OCI-LY1 (cell line): ENCODE measurements at regions not wholly inside any gene's neighbourhood (a gene's known extent, or its start where the extent isn't known, plus 50 kb on each side); places are given as distances from the start of the nearest gene placed in this dataset.

ENCODE experiments used
- H2AFZ ChIP-seq: fragments of 200-600 bp; sonication (generic), shearing (Covaris generic); 2 replicates; pipeline ENCODE4 v1.6.0; 2014; ENCODE audit warnings: antibody characterized with exemption, mild to moderate bottlenecking, low read length
- H3F3A ChIP-seq: fragments of 200-600 bp; sonication (generic), shearing (Covaris generic); 2 replicates; pipeline ENCODE4 v1.6.0; 2014; ENCODE audit warnings: mild to moderate bottlenecking, antibody characterized with exemption, low read length, moderate library complexity; ENCODE audit not compliant: insufficient read depth
- H3K27ac ChIP-seq: fragments of 200-600 bp; sonication (generic); 2 replicates; pipeline ENCODE4 v1.5.1; 2014; ENCODE audit warnings: low read length, mixed run types, mild to moderate bottlenecking, low read depth; ENCODE audit not compliant: poor library complexity, severe bottlenecking
- H3K27me3 ChIP-seq: fragments of 200-600 bp; sonication (generic); 2 replicates; pipeline ENCODE4 v1.6.0; 2014; ENCODE audit warnings: antibody characterized with exemption, mild to moderate bottlenecking, low read length, moderate library complexity; ENCODE audit not compliant: insufficient read depth
- H3K36me3 ChIP-seq: fragments of 200-600 bp; sonication (generic); 2 replicates; pipeline ENCODE4 v1.6.1; 2014; ENCODE audit warnings: mild to moderate bottlenecking, antibody characterized with exemption, low read length, moderate library complexity, mixed read lengths; ENCODE audit not compliant: insufficient read depth
- H3K4me1 ChIP-seq: fragments of 200-600 bp; sonication (generic); 2 replicates; pipeline ENCODE4 v1.5.1; 2014; ENCODE audit warnings: mild to moderate bottlenecking, low read length, moderate library complexity; ENCODE audit not compliant: insufficient read depth, severe bottlenecking
- H3K4me2 ChIP-seq: fragments of 200-600 bp; sonication (generic), shearing (Covaris generic); 2 replicates; pipeline ENCODE4 v1.6.1; 2014; ENCODE audit warnings: low read length
- H3K4me3 ChIP-seq: fragments of 200-600 bp; sonication (generic); 2 replicates; pipeline ENCODE4 v1.5.1; 2014; ENCODE audit warnings: low read length, low read depth, mild to moderate bottlenecking, mixed read lengths; ENCODE audit not compliant: poor library complexity, severe bottlenecking
- H3K79me2 ChIP-seq: fragments of 200-600 bp; shearing (Covaris generic); 2 replicates; pipeline ENCODE4 v1.6.1; 2016; ENCODE audit warnings: mixed run types, low read length, mixed read lengths; ENCODE audit not compliant: insufficient read depth
- H3K9ac ChIP-seq: fragments of 200-600 bp; sonication (generic), shearing (Covaris generic); 2 replicates; pipeline ENCODE4 v1.6.1; 2014; ENCODE audit warnings: mild to moderate bottlenecking, low read length, mixed read lengths
- H3K9me2 ChIP-seq: fragments of 200-600 bp; sonication (generic), shearing (Covaris generic); 2 replicates; pipeline ENCODE4 v1.6.1; 2014; ENCODE audit warnings: low read depth, mild to moderate bottlenecking, low read length, mixed read lengths
- H3K9me3 ChIP-seq: fragments of 200-600 bp; shearing (Covaris generic); 2 replicates; pipeline ENCODE4 v1.6.1; 2014; ENCODE audit warnings: low read length, mixed read lengths
- H4K20me1 ChIP-seq: fragments of 200-600 bp; sonication (generic), shearing (Covaris generic); 2 replicates; pipeline ENCODE4 v1.6.0; 2016; ENCODE audit warnings: mild to moderate bottlenecking, low read length; ENCODE audit not compliant: insufficient read depth
- CTCF ChIP-seq: fragments of 200-600 bp; sonication (generic), shearing (Covaris generic); IDR thresholded peaks from 2 replicates; pipeline ENCODE4 v1.5.1; 2017; ENCODE audit warnings: mild to moderate bottlenecking, antibody characterized with exemption, low read length, moderate library complexity, mixed read lengths
- EZH2 ChIP-seq: fragments of 200-600 bp; sonication (generic), shearing (Covaris generic); IDR thresholded peaks from 2 replicates; pipeline ENCODE4 v1.8.0; 2017; ENCODE audit warnings: borderline replicate concordance, mixed run types, mild to moderate bottlenecking, antibody characterized with exemption, low read length, moderate library complexity, mixed read lengths

DNA sequence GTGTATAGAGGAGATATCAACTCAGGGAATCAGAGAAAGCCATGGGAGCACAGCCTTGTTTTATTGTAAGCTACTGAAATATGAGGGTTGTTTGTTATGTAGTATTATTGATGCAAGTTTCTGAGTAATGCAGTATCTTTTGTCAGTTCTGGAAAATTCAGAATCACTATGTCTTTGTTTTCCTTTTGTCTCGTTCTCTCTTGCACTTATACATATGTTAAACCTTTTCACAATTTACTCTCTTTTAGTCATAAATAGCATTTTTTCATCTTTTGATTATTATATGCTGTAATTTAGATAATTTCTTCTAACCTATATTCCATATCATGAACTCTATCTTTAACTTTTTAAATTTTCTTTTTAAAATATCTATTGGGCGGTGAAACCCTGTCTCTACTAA, 85.0 kb upstream of the COL3A1 start:
- Histone ChIP-seq H3F3A (no peaks in the 10 kb centered on the region), H3K79me2 (no peaks in the 10 kb centered on the region), H3K27me3 (no peaks in the 10 kb centered on the region), H3K4me1 (no peaks in the 10 kb centered on the region), H3K9ac (no peak overlapping the region), H2AFZ (no peak overlapping the region), H4K20me1 (no peaks in the 10 kb centered on the region), H3K36me3 (no peaks in the 10 kb centered on the region), H3K4me2 (no peak overlapping the region), H3K4me3 (no peak overlapping the region), H3K9me2 (no peaks in the 10 kb centered on the region), H3K9me3 (no peaks in the 10 kb centered on the region), H3K27ac (no peak overlapping the region)
- TF ChIP-seq CTCF (no peak), EZH2 (no peak)

DNA sequence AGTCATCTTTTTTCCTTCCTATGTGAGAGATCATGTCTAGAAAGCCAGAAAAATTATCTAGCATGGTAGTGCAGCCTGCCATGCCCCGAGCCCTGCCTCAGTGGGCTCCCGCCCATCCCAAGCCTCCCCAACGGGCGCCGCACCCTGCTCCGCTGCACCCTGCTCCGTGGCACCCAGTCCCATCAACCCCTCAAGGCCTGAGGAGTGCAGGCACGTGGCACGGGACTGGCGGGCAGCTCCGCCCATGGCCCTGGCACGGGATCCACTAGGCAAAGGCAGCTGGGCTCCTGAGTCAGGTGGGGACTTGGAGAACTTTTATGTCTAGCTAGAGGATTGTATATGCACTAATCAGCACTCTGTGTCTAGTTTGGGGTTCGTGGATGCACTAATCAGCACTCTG, 83.4 kb upstream of the COL3A1 start:
- Histone ChIP-seq H3K4me2 (no peak overlapping the region), H3K4me3 (no peak overlapping the region), H3K27me3 (no peaks in the 10 kb centered on the region), H3K4me1 (no peaks in the 10 kb centered on the region), H3K36me3 (no peaks in the 10 kb centered on the region), H3K9ac (no peak overlapping the region), H4K20me1 (no peaks in the 10 kb centered on the region), H3K27ac (no peak overlapping the region), H3F3A (no peaks in the 10 kb centered on the region), H3K9me2 (no peaks in the 10 kb centered on the region), H3K79me2 (no peaks in the 10 kb centered on the region), H2AFZ (no peak overlapping the region), H3K9me3 (no peaks in the 10 kb centered on the region)
- TF ChIP-seq CTCF (no peak), EZH2 (no peak)

GRCh38 chr2:188892636-188893035, 81.5 kb upstream of the COL3A1 start:
- H3K27me3 ChIP-seq: no peaks in the 10 kb centered on the region
- no peaks in the 10 kb centered on the region for H3F3A ChIP-seq
- no peaks in the 10 kb centered on the region for H3K4me1 ChIP-seq
- no peak overlapping the region for H3K4me2 ChIP-seq
- no peaks in the 10 kb centered on the region for H4K20me1 ChIP-seq
- TF ChIP-seq EZH2 (no peak), CTCF (no peak)
- H3K9me2 ChIP-seq: no peaks in the 10 kb centered on the region
- no peak overlapping the region for H2AFZ ChIP-seq
- no peak overlapping the region for H3K27ac ChIP-seq
- H3K4me3 ChIP-seq: no peak overlapping the region
- H3K9me3 ChIP-seq: no peaks in the 10 kb centered on the region
- H3K79me2 ChIP-seq: no peaks in the 10 kb centered on the region
- no peak overlapping the region for H3K9ac ChIP-seq
- H3K36me3 ChIP-seq: no peaks in the 10 kb centered on the region
